ENCODE measurements at regions not wholly inside any gene's neighbourhood (a gene's known extent, or its start where the extent isn't known, plus 50 kb on each side); places are given as distances from the start of the nearest gene placed in this dataset.

GRCh38 chr3:64276131-64276530 is 50.9 kb upstream of the PRICKLE2 start:
- no peak for DNase-seq
- WGBS (ENCODE audit: insufficient coverage) = 94% methylated on average over 2 of the region's 3 CpGs
- H3K27me3 ChIP-seq (replicated peaks in 2 of 5; ENCODE audit: control insufficient read depth in 4 of 5, insufficient read depth in 5 of 5, low read length in 4 of 5) = peaks cover 0 to 3% (median 0%) of the 10 kb centered on the region in 5 experiments
- no peak overlapping the region for H3K4me3 ChIP-seq (ENCODE audit: control insufficient read depth in 1 of 7, extremely low read depth in 1 of 7, insufficient read depth in 4 of 7, low read depth in 2 of 7, low read length in 6 of 7)
- POLR2A ChIA-PET = no interaction called here
- H3K9me3 ChIP-seq (ENCODE audit: control extremely low read depth in 1 of 5, control insufficient read depth in 4 of 5, insufficient read depth in 2 of 5, low read depth in 1 of 5, low read length in 4 of 5) = peaks cover 0 to 4% (median 0%) of the 10 kb centered on the region in 5 experiments
- CTCF ChIA-PET = no interaction called here
- no peaks in the 10 kb centered on the region for H3K4me1 ChIP-seq (ENCODE audit: control extremely low read depth in 1 of 4, control insufficient read depth in 4 of 4, insufficient read depth in 4 of 4, low read length in 3 of 4)
- no peaks in the 10 kb centered on the region for H3K36me3 ChIP-seq (ENCODE audit: control insufficient read depth in 4 of 4, insufficient read depth in 4 of 4, low read length in 3 of 4)
- no peak overlapping the region for H3K27ac ChIP-seq (ENCODE audit: insufficient read depth in 1 of 2, low read depth in 1 of 2, low read length in 2 of 2, poor library complexity in 1 of 2, severe bottlenecking in 2 of 2)
